ENCODE measurements at regions not wholly inside any gene's neighbourhood (a gene's known extent, or its start where the extent isn't known, plus 50 kb on each side); places are given as distances from the start of the nearest gene placed in this dataset.

- CTCF ChIA-PET = no interaction called here
- POLR2A ChIA-PET = no interaction called here
- no peak for DNase-seq (ENCODE audit: low read depth, low spot score)
- BruUV-seq (replicated peaks) = no TSS peak
- TF ChIP-seq EZH2 (IDR thresholded peaks at IDR 0.05; ENCODE audit: borderline replicate concordance, low read depth, low read length, severe bottlenecking) (no peak), CTCF (IDR thresholded peaks at IDR 0.05; ENCODE audit: extremely low read depth in 1 of 2, insufficient read depth in 1 of 2, low read depth in 1 of 2, low read length in 2 of 2) (no peak), FOS (IDR thresholded peaks at IDR 0.05; ENCODE audit: borderline replicate concordance, insufficient read depth, low read length) (no peak), POLR2AphosphoS5 (IDR thresholded peaks at IDR 0.05; ENCODE audit: insufficient read depth, low read depth, low read length) (no peak), MYC (IDR thresholded peaks at IDR 0.05; ENCODE audit: low read depth, low read length) (no peak), GATA2 (IDR thresholded peaks at IDR 0.05; ENCODE audit: insufficient read depth, insufficient read length, low read depth, low read length) (no peak), JUN (IDR thresholded peaks at IDR 0.05; ENCODE audit: borderline replicate concordance, insufficient read depth, insufficient read length, low read depth) (no peak), MAX (IDR thresholded peaks at IDR 0.05; ENCODE audit: insufficient read depth, insufficient read length) (no peak), POLR2A (IDR thresholded peaks at IDR 0.05; ENCODE audit: low read depth, low read length) (no peak)
- no peaks in the 10 kb centered on the region for H3K9me3 ChIP-seq (replicated peaks; ENCODE audit: control insufficient read depth, insufficient read depth, low read length)
- no peaks in the 10 kb centered on the region for H3K36me3 ChIP-seq (ENCODE audit: control insufficient read depth in 2 of 2, extremely low read depth in 1 of 2, insufficient read depth in 2 of 2, low read length in 2 of 2)
- no peaks in the 10 kb centered on the region for H3K79me2 ChIP-seq (ENCODE audit: control insufficient read depth, insufficient read depth, low read length)
- dilution Hi-C loops (cut with MboI; ENCODE audit: extremely low pct_ligation_motif_present, low sequenced_read_pairs) = no loop called here
- no peak for FAIRE-seq
- H2AFZ ChIP-seq (ENCODE audit: low read depth, low read length) = no peak overlapping the region
- H4K20me1 ChIP-seq (replicated peaks; ENCODE audit: control insufficient read depth, extremely low read depth, insufficient read depth, low read length) = no peaks in the 10 kb centered on the region
- H3K9ac ChIP-seq (replicated peaks; ENCODE audit: extremely low read depth, insufficient read depth, low read length) = no peak overlapping the region
- no peak overlapping the region for H3K27ac ChIP-seq (ENCODE audit: insufficient read depth, low read depth, low read length)
- intact Hi-C loops (cut with micrococcal nuclease) = no loop called here
- H3K4me1 ChIP-seq (ENCODE audit: control insufficient read depth, extremely low read depth, insufficient read depth, low read length) = no peaks in the 10 kb centered on the region
- H3K9me1 ChIP-seq (replicated peaks; ENCODE audit: control insufficient read depth, extremely low read depth, insufficient read depth, low read length) = no peaks in the 10 kb centered on the region
- no peak overlapping the region for H3K4me3 ChIP-seq (replicated peaks in 1 of 3; ENCODE audit: insufficient read depth in 1 of 3, low read depth in 1 of 3, low read length in 3 of 3)
- H3K4me2 ChIP-seq (ENCODE audit: insufficient read depth, low read length) = no peak overlapping the region
- H3K27me3 ChIP-seq (ENCODE audit: control insufficient read depth in 2 of 2, insufficient read depth in 2 of 2, low read length in 2 of 2) = peaks cover 9% of the 10 kb centered on the region in 2 experiments
Observed at GRCh38 chr12:107308310-107308709, 215.0 kb upstream of the CRY1 start.
